GM23338 (cell line): ENCODE measurements at regions not wholly inside any gene's neighbourhood (a gene's known extent, or its start where the extent isn't known, plus 50 kb on each side); places are given as distances from the start of the nearest gene placed in this dataset.

Experiments
- CREB1 ChIP-seq: fragments of 250-450 bp; sonication (Bioruptor Pico); IDR thresholded peaks from 2 replicates; pipeline ENCODE4 v1.5.0; 2020; ENCODE audit warnings: low read depth, mild to moderate bottlenecking, moderate library complexity
- EZH2 ChIP-seq: fragments of 200-600 bp; sonication (generic); IDR thresholded peaks from one replicate; pipeline ENCODE4 v1.8.0; 2017; ENCODE audit warnings: antibody characterized with exemption, mild to moderate bottlenecking, low read depth; ENCODE audit not compliant: unreplicated experiment
- EZH2phosphoT487 ChIP-seq: fragments of 200-600 bp; sonication (generic); IDR thresholded peaks from one replicate; pipeline ENCODE4 v1.8.1; 2018; ENCODE audit warnings: antibody characterized with exemption; ENCODE audit not compliant: unreplicated experiment
- NANOG ChIP-seq: IDR thresholded peaks from 2 replicates; pipeline ENCODE4 v1.6.1; 2016; ENCODE audit warnings: antibody characterized with exemption, borderline replicate concordance
- POLR2AphosphoS5 ChIP-seq: IDR thresholded peaks from 2 replicates; pipeline ENCODE4 v1.6.1; 2016; ENCODE audit warnings: antibody characterized with exemption, low read depth
- TF ChIP-seq, protein P1 (sequence below), 2 experiments: fragments of 200-600 bp in 1 of 2; sonication (generic) in 1 of 2; conservative IDR thresholded peaks; 2 replicates each; pipeline versions ENCODE4 v1.5.1 to v1.6.1; 2016 to 2017; ENCODE audit warnings: antibody characterized with exemption in 2 of 2, low read depth in 2 of 2, mild to moderate bottlenecking in 2 of 2, moderate library complexity in 1 of 2
- TF ChIP-seq, protein P2 (sequence below): IDR thresholded peaks from one replicate; pipeline ENCODE4 v1.6.1; 2018; ENCODE audit warnings: antibody characterized with exemption; ENCODE audit not compliant: unreplicated experiment
- TF ChIP-seq, protein P3 (sequence below): fragments of 250-450 bp; sonication (Bioruptor Pico); IDR thresholded peaks from 2 replicates; pipeline ENCODE4 v1.5.0; 2020; ENCODE audit warnings: mild to moderate bottlenecking, moderate library complexity

DNA sequence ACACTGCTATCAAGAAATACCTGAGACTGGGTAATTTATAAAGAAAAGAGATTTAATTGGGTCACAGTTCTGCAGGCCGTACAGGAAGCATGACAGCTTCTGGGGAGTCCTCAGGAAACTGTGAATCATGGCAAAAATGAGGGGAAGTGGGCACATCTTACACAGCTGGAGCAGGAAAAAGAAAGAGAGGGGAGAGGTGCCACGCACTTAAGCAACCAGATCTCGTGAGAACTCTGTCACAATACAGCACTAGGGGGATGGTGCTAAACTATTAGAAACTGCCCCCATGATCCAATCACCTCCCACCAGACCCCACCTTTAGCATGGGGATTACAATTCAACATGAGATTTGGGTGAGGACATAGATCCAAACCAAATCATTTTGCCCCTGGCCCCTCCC is 105.5 kb upstream of the CPLX2 start:
- TF ChIP-seq EZH2phosphoT487 (no peak), NANOG (no peak), CREB1 (CRISPR knock-in tag) (no peak), EZH2 (no peak), POLR2AphosphoS5 (no peak)
- TF ChIP-seq, protein P1, sequence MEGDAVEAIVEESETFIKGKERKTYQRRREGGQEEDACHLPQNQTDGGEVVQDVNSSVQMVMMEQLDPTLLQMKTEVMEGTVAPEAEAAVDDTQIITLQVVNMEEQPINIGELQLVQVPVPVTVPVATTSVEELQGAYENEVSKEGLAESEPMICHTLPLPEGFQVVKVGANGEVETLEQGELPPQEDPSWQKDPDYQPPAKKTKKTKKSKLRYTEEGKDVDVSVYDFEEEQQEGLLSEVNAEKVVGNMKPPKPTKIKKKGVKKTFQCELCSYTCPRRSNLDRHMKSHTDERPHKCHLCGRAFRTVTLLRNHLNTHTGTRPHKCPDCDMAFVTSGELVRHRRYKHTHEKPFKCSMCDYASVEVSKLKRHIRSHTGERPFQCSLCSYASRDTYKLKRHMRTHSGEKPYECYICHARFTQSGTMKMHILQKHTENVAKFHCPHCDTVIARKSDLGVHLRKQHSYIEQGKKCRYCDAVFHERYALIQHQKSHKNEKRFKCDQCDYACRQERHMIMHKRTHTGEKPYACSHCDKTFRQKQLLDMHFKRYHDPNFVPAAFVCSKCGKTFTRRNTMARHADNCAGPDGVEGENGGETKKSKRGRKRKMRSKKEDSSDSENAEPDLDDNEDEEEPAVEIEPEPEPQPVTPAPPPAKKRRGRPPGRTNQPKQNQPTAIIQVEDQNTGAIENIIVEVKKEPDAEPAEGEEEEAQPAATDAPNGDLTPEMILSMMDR (conservative IDR thresholded peaks at IDR 0.05; ENCODE audit: low read depth in 2 of 2): no peak
- TF ChIP-seq, protein P2, sequence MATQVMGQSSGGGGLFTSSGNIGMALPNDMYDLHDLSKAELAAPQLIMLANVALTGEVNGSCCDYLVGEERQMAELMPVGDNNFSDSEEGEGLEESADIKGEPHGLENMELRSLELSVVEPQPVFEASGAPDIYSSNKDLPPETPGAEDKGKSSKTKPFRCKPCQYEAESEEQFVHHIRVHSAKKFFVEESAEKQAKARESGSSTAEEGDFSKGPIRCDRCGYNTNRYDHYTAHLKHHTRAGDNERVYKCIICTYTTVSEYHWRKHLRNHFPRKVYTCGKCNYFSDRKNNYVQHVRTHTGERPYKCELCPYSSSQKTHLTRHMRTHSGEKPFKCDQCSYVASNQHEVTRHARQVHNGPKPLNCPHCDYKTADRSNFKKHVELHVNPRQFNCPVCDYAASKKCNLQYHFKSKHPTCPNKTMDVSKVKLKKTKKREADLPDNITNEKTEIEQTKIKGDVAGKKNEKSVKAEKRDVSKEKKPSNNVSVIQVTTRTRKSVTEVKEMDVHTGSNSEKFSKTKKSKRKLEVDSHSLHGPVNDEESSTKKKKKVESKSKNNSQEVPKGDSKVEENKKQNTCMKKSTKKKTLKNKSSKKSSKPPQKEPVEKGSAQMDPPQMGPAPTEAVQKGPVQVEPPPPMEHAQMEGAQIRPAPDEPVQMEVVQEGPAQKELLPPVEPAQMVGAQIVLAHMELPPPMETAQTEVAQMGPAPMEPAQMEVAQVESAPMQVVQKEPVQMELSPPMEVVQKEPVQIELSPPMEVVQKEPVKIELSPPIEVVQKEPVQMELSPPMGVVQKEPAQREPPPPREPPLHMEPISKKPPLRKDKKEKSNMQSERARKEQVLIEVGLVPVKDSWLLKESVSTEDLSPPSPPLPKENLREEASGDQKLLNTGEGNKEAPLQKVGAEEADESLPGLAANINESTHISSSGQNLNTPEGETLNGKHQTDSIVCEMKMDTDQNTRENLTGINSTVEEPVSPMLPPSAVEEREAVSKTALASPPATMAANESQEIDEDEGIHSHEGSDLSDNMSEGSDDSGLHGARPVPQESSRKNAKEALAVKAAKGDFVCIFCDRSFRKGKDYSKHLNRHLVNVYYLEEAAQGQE: no peak
- TF ChIP-seq, protein P3, sequence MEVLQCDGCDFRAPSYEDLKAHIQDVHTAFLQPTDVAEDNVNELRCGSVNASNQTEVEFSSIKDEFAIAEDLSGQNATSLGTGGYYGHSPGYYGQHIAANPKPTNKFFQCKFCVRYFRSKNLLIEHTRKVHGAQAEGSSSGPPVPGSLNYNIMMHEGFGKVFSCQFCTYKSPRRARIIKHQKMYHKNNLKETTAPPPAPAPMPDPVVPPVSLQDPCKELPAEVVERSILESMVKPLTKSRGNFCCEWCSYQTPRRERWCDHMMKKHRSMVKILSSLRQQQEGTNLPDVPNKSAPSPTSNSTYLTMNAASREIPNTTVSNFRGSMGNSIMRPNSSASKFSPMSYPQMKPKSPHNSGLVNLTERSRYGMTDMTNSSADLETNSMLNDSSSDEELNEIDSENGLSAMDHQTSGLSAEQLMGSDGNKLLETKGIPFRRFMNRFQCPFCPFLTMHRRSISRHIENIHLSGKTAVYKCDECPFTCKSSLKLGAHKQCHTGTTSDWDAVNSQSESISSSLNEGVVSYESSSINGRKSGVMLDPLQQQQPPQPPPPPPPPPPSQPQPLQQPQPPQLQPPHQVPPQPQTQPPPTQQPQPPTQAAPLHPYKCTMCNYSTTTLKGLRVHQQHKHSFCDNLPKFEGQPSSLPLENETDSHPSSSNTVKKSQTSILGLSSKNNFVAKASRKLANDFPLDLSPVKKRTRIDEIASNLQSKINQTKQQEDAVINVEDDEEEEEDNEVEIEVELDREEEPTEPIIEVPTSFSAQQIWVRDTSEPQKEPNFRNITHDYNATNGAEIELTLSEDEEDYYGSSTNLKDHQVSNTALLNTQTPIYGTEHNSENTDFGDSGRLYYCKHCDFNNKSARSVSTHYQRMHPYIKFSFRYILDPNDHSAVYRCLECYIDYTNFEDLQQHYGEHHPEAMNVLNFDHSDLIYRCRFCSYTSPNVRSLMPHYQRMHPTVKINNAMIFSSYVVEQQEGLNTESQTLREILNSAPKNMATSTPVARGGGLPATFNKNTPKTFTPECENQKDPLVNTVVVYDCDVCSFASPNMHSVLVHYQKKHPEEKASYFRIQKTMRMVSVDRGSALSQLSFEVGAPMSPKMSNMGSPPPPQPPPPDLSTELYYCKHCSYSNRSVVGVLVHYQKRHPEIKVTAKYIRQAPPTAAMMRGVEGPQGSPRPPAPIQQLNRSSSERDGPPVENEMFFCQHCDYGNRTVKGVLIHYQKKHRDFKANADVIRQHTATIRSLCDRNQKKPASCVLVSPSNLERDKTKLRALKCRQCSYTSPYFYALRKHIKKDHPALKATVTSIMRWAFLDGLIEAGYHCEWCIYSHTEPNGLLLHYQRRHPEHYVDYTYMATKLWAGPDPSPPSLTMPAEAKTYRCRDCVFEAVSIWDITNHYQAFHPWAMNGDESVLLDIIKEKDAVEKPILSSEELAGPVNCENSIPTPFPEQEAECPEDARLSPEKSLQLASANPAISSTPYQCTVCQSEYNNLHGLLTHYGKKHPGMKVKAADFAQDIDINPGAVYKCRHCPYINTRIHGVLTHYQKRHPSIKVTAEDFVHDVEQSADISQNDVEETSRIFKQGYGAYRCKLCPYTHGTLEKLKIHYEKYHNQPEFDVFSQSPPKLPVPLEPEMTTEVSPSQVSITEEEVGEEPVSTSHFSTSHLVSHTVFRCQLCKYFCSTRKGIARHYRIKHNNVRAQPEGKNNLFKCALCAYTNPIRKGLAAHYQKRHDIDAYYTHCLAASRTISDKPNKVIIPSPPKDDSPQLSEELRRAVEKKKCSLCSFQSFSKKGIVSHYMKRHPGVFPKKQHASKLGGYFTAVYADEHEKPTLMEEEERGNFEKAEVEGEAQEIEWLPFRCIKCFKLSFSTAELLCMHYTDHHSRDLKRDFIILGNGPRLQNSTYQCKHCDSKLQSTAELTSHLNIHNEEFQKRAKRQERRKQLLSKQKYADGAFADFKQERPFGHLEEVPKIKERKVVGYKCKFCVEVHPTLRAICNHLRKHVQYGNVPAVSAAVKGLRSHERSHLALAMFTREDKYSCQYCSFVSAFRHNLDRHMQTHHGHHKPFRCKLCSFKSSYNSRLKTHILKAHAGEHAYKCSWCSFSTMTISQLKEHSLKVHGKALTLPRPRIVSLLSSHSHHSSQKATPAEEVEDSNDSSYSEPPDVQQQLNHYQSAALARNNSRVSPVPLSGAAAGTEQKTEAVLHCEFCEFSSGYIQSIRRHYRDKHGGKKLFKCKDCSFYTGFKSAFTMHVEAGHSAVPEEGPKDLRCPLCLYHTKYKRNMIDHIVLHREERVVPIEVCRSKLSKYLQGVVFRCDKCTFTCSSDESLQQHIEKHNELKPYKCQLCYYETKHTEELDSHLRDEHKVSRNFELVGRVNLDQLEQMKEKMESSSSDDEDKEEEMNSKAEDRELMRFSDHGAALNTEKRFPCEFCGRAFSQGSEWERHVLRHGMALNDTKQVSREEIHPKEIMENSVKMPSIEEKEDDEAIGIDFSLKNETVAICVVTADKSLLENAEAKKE (CRISPR knock-in tag): no peak
